Activated CD4-positive, alpha-beta T cell treated with anti-CD3 and anti-CD28 coated beads, Interleukin-2, amount 10 ng/mL, durations not matched to agents 7 days and 5 days (primary cell): ENCODE measurements at regions not wholly inside any gene's neighbourhood (a gene's known extent, or its start where the extent isn't known, plus 50 kb on each side); places are given as distances from the start of the nearest gene placed in this dataset.

Experiments
- CTCF ChIA-PET: fragments of 350-600 bp; sonication (Branson Sonifier 250); formaldehyde crosslinking; loops from one replicate; lab custom pipeline; 2021; ENCODE audit warnings: antibody characterized with exemption; lab: Charles Lee
- POLR2A ChIA-PET: fragments of 350-600 bp; sonication (Branson Sonifier 250); formaldehyde crosslinking; loops from one replicate; lab custom pipeline; 2021; ENCODE audit warnings: antibody characterized with exemption; lab: Charles Lee
- DNase-seq: peaks from one replicate; pipeline ENCODE4 v3.0.0-alpha.2; 2020
- H3K27ac Mint-ChIP-seq: one replicate; pipeline ENCODE4 v1.8.0; 2021; ENCODE audit warnings: mild to moderate bottlenecking, moderate library complexity, mixed read lengths
- H3K27me3 Mint-ChIP-seq: one replicate; pipeline ENCODE4 v1.8.0; 2021; ENCODE audit warnings: mixed read lengths
- H3K36me3 Mint-ChIP-seq: one replicate; pipeline ENCODE4 v1.8.0; 2021; ENCODE audit warnings: low read depth, mixed read lengths
- H3K4me1 Mint-ChIP-seq: one replicate; pipeline ENCODE4 v1.8.0; 2021; ENCODE audit warnings: mixed read lengths
- H3K4me3 Mint-ChIP-seq: one replicate; pipeline ENCODE4 v1.8.0; 2021; ENCODE audit warnings: mild to moderate bottlenecking, moderate library complexity, mixed read lengths
- H3K9me3 Mint-ChIP-seq: one replicate; pipeline ENCODE4 v1.8.0; 2021; ENCODE audit warnings: mixed read lengths

DNA sequence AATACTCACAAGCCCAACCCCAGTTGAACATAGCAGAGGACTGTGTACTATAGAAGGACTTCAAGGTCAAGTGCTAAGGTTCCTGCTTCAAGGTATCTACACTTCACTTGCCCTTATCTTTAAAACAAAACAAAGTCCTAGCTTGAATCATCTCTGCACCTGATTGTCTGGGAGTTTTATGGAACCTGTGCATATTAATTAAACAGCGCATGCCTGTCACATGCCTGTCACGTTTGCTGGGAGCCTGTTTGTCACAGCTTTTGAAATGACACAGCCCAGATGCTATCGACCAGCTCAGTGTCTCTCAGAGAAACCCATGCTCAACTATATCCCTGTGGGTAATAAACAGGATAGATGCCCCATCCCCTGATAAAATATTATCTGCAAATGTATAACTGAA lies 476.0 kb downstream of the ZSWIM6 start:
- Mint-ChIP-seq H3K4me3 (no peak overlapping the region), H3K9me3 (no peaks in the 10 kb centered on the region), H3K36me3 (no peaks in the 10 kb centered on the region), H3K27me3 (peaks cover 5% of the 10 kb centered on the region), H3K4me1 (no peaks in the 10 kb centered on the region), H3K27ac (no peak overlapping the region)
- DNase-seq = no peak
- POLR2A ChIA-PET = no interaction called here
- CTCF ChIA-PET = no interaction called here

DNA sequence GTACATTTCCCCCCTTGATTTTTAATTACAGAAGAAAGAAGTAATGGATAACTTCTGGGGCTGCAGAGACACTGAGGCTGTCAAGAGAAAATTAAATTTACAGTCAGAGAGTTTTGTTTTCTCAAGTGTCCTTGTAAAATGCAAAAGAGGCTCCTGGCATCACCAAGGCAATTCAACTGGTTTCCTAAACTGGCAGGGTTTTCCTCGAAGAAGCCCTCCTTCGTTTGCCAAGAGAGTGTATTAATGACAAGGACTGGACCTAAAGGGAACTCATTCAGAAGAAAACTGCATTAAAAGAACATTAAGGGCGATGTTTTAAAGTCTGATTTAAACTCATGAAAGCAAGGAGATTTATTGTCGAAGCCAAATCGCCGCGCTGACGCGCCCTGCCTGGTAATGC lies 476.9 kb downstream of the ZSWIM6 start:
- H3K4me3 Mint-ChIP-seq = no peak overlapping the region
- peaks cover 5% of the 10 kb centered on the region for H3K27me3 Mint-ChIP-seq
- ChIA-PET POLR2A (no interaction called here), CTCF (no interaction called here)
- DNase-seq = no peak
- H3K4me1 Mint-ChIP-seq = no peaks in the 10 kb centered on the region
- H3K36me3 Mint-ChIP-seq = no peaks in the 10 kb centered on the region
- H3K27ac Mint-ChIP-seq = no peak overlapping the region
- H3K9me3 Mint-ChIP-seq = no peaks in the 10 kb centered on the region

DNA sequence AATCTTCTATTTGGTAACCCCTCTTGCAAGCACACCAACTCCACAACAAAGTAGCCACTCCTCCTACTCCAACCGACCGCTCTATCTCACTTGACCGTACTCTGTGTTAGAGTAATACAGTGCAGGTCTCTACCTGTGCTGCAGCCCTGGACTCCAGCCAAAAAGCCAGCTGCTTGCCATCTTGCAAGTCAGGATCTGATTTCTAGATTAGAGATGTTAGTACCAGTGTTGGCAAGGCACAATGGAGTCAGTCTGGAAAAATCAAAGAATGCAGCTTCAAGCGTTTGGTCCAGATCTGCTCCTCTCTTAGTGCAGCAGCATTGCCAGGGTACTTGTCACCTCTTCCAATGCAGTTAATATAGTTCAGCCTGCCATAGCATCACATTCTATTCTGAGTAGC lies 477.6 kb downstream of the ZSWIM6 start:
- no peak overlapping the region for H3K4me3 Mint-ChIP-seq
- no peak for DNase-seq
- ChIA-PET CTCF (no interaction called here), POLR2A (no interaction called here)
- H3K27ac Mint-ChIP-seq = no peak overlapping the region
- no peaks in the 10 kb centered on the region for H3K9me3 Mint-ChIP-seq
- H3K4me1 Mint-ChIP-seq = no peaks in the 10 kb centered on the region
- H3K36me3 Mint-ChIP-seq = no peaks in the 10 kb centered on the region
- H3K27me3 Mint-ChIP-seq = peaks cover 5% of the 10 kb centered on the region

DNA sequence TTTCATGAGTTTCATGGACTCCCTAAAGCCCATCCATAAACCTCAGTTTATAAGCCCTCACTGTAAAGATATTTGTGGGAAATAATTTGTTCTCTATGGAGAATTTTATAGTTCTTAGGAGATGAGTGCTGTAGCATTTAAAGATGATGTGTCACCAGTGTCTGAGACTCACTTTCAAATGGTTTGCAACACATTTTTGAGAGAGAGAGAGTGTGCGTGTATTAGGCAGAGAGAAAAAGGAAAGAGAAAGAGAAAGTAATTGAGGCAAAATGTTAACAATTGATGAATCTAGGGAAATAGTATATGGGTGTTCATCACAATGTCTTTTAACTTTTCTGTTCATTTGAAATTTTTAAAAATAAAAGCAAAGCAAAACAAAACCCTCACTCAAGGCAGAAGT lies 479.0 kb downstream of the ZSWIM6 start:
- CTCF ChIA-PET = no interaction called here
- POLR2A ChIA-PET = no interaction called here
- DNase-seq = no peak
- Mint-ChIP-seq H3K27ac (no peak overlapping the region), H3K27me3 (peaks cover 5% of the 10 kb centered on the region), H3K4me3 (no peak overlapping the region), H3K36me3 (no peaks in the 10 kb centered on the region), H3K4me1 (no peaks in the 10 kb centered on the region), H3K9me3 (no peaks in the 10 kb centered on the region)

DNA sequence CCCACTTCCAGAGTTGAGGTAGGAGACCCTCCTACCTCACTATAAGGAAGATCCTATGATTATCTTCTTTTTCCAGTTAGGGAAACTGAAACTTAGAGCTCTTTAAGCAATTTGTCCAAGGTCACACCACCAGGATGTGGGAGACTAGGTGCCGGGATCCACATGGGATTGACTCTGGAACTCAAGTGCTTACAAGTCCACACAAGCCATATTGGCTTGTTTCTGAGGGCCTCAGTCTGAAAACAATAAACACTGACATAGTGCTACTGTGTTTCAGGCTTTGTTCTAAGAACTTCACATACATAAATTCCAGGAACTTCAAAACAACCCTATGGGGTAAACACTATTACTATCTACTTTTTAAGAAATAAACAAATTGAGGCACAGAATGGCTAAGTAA lies 481.3 kb downstream of the ZSWIM6 start:
- DNase-seq = no peak
- peaks cover 5% of the 10 kb centered on the region for H3K27me3 Mint-ChIP-seq
- no peaks in the 10 kb centered on the region for H3K9me3 Mint-ChIP-seq
- no peaks in the 10 kb centered on the region for H3K36me3 Mint-ChIP-seq
- ChIA-PET CTCF (no interaction called here), POLR2A (no interaction called here)
- no peak overlapping the region for H3K4me3 Mint-ChIP-seq
- no peaks in the 10 kb centered on the region for H3K4me1 Mint-ChIP-seq
- H3K27ac Mint-ChIP-seq = no peak overlapping the region

DNA sequence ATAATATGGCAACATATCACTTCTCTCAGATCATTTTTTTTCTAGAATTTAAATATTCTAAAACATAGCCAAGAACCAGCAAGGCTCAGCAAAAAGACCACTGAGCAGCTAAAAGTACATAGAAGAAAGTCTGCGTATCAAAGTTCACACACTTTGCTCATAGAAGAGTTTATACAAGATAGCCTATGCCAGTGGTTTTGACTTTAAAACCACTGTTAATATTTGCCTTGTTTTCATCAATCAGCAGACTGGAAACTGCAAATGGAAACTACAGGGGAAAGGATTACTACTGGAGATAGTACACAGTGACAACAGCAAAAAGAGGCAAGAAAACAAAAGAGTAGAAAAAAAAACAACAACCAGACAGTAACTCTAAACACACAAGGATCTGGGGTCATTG lies 483.3 kb downstream of the ZSWIM6 start:
- Mint-ChIP-seq H3K27me3 (peaks cover 7% of the 10 kb centered on the region), H3K4me3 (no peak overlapping the region), H3K36me3 (no peaks in the 10 kb centered on the region), H3K9me3 (no peaks in the 10 kb centered on the region), H3K4me1 (no peaks in the 10 kb centered on the region), H3K27ac (no peak overlapping the region)
- POLR2A ChIA-PET = no interaction called here
- no peak for DNase-seq
- CTCF ChIA-PET = no interaction called here

DNA sequence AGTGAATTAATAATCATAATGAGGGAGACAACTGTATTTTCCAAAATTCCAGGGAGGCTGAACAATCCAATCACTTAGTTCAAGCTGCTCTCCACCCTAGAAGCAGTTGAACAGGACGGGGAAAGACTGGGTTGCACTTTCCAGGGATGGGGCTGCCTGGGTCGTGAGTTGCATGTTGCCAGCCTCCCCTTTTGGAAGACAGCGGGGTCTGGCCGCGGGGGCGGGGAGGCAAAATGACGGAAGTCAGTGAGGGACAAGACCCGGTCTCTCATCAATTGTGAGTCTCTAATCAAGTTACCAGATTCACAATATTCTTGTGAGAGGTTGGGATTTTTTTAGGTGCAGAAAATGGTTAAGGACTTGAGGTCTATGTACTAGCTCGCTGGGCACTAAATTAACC lies 484.1 kb downstream of the ZSWIM6 start:
- Mint-ChIP-seq H3K9me3 (no peaks in the 10 kb centered on the region), H3K36me3 (no peaks in the 10 kb centered on the region), H3K4me3 (no peak overlapping the region), H3K4me1 (no peaks in the 10 kb centered on the region), H3K27ac (no peak overlapping the region), H3K27me3 (peaks cover 7% of the 10 kb centered on the region)
- CTCF ChIA-PET = no interaction called here
- no peak for DNase-seq
- POLR2A ChIA-PET = no interaction called here

DNA sequence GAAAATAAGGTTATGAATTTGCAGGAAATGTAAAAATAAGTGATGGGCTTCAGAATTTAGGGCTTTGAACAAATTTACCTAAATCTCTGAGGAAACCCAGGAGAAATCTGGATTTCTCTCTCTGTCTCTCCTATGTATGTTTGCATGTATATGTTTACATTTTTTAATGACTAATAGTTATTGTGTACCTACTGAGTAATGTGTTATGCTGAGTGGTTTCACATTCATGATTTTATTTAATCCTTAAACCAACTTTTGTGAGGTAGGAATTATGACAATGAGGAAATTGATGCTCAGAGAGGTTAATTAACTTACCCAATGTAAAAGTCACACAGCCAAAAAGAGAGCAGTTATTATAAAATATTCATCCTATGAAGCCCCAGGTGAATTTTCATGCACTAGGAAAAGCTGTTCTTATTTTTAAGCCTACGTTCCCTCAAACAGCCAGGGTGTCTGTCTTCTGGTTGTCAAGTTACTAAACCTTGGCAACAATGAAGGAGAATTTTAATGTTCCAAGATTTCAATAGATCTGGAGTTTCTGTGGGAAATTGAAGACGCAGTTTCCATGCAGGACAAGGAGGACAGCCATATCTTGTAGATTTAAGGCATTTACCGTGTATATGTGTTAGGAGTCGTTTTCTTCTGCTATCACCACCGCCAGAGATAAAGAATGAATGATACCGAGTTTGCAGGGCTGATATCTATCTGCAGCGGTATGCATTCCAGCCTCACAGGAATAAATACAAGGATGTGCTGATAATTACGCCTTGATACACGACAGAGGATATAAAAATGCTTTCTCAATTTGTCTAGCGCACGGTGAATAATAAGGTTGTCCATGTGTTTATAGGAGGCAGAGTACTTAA lies 484.8 kb downstream of the ZSWIM6 start:
- DNase-seq = no peak
- no peaks in the 10 kb centered on the region for H3K9me3 Mint-ChIP-seq
- no peaks in the 10 kb centered on the region for H3K4me1 Mint-ChIP-seq
- no peaks in the 10 kb centered on the region for H3K36me3 Mint-ChIP-seq
- H3K27ac Mint-ChIP-seq = no peak overlapping the region
- H3K4me3 Mint-ChIP-seq = no peak overlapping the region
- POLR2A ChIA-PET = no interaction called here
- H3K27me3 Mint-ChIP-seq = peaks cover 2% of the 10 kb centered on the region
- CTCF ChIA-PET = no interaction called here

DNA sequence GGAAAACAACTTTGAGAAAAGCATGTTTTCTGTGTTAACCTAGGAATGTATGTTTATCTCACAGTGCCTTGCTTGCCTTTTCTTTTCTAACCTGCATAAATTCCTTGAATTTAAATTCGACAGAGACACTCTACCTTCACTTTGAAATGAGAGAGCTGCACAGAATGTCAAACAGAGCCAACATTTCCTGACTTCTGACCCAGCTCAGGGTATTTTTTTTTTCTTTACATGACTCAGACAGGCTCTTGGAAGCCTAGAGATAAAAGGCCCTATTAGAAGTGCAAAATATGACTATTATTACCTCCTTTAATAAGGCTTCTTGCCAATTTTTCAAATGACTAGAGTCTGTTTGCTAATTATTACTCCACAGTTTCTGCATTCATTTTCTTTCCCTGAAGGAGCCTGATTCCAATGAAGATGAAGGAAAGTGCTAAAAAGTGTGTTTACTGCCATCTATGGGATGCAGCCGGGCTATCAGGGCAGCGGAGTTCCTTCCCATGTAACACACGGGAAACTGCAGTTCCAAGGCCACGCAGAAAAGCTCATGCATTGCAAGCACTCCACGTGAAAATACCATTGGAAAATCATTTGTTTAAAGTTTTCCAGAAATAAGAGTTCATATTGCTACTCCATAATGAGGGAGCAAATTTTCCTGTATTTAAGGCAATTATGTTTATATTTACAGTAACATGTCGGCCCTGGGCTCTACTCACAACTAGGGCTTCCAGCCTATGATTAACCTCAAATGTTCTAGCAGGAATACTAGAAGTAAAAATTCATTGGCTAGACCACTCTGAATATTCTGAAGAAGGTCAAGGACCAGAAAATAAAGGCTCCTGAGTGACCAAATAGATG lies 485.6 kb downstream of the ZSWIM6 start:
- Mint-ChIP-seq H3K9me3 (no peaks in the 10 kb centered on the region), H3K4me3 (no peak overlapping the region), H3K4me1 (no peaks in the 10 kb centered on the region), H3K27me3 (peaks cover 2% of the 10 kb centered on the region), H3K36me3 (no peaks in the 10 kb centered on the region), H3K27ac (no peak overlapping the region)
- ChIA-PET POLR2A (no interaction called here), CTCF (no interaction called here)
- DNase-seq = no peak

DNA sequence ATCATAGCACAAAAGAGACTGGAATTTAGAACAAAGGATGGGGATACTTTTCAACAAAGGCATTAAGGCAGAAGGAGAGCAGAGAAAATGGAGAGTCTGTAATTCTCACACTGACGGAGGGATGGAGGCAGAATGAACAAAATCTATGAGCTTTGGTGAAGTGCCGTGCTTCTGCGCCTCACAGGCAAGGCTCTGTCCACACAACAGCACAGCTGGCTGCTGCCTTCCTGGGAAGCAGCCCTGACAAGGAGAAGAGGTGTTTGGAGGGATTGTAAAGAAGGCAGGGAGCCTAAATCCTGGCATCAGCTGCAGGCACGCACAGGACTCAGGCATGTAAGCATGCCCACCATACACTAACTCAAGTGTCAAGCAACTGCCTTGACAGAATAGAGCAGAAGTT lies 485.2 kb upstream of the KIF2A start:
- peaks cover 2% of the 10 kb centered on the region for H3K27me3 Mint-ChIP-seq
- no peaks in the 10 kb centered on the region for H3K9me3 Mint-ChIP-seq
- no peaks in the 10 kb centered on the region for H3K4me1 Mint-ChIP-seq
- no peak overlapping the region for H3K4me3 Mint-ChIP-seq
- no peak overlapping the region for H3K27ac Mint-ChIP-seq
- H3K36me3 Mint-ChIP-seq = no peaks in the 10 kb centered on the region
- DNase-seq = no peak
- CTCF ChIA-PET = no interaction called here
- POLR2A ChIA-PET = interaction anchor here (0.7 kb wide), 1 partner anchor 874 kb away, joined by 3 read pairs; no protein-coding TSS in a partner anchor

DNA sequence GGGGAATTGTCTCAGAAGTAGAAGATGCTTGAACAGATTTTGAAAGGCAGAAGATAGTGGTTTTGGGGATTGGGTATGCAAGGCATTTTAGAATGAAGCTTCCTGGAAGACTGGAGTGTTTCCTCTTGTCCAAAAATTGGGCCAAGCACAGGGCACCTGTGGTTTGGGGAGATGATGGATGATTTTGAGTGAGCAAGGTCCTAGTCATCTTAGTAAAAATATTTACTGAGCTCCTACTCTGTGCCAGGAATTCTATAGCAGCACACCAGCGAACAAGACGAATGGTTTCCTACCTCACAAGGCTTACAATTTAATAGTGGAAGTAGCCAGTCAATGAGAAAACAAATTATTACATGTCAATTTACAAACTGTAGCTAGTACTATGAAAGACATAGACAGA lies 484.4 kb upstream of the KIF2A start:
- POLR2A ChIA-PET = interaction anchor here (0.7 kb wide), 1 partner anchor 875 kb away, joined by 3 read pairs; no protein-coding TSS in a partner anchor
- no peak overlapping the region for H3K27ac Mint-ChIP-seq
- CTCF ChIA-PET = interaction anchor here (0.7 kb wide), 1 partner anchor 307 kb away, joined by 3 read pairs; no protein-coding TSS in a partner anchor
- no peaks in the 10 kb centered on the region for H3K9me3 Mint-ChIP-seq
- H3K4me1 Mint-ChIP-seq = no peaks in the 10 kb centered on the region
- peaks cover 2% of the 10 kb centered on the region for H3K27me3 Mint-ChIP-seq
- H3K4me3 Mint-ChIP-seq = no peak overlapping the region
- DNase-seq = no peak
- no peaks in the 10 kb centered on the region for H3K36me3 Mint-ChIP-seq

DNA sequence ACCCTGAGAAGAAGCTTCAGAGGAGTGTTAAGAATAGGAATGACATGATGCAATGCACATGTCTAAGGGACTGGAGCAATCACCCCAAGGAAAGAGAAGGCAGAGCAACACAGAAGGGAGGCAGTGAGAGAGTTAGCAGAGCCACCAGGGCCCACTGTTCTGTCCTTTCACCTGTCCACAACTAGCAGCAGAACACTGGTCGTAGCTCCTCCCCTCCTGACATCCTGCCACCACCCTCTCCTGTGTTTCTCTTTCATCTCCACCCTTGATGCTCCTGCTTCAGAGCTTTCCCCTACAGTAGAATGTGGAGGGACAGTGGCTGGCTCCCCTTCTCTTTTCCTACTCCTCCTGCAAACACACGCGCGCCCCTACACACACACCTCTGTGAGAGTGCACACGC lies 483.4 kb upstream of the KIF2A start:
- no peaks in the 10 kb centered on the region for H3K36me3 Mint-ChIP-seq
- H3K9me3 Mint-ChIP-seq = no peaks in the 10 kb centered on the region
- ChIA-PET POLR2A (no interaction called here), CTCF (interaction anchor here (0.8 kb wide), 1 partner anchor 11 kb away, joined by 3 read pairs; no protein-coding TSS in a partner anchor)
- H3K27ac Mint-ChIP-seq = no peak overlapping the region
- no peaks in the 10 kb centered on the region for H3K4me1 Mint-ChIP-seq
- H3K4me3 Mint-ChIP-seq = no peak overlapping the region
- no peak for DNase-seq
- H3K27me3 Mint-ChIP-seq = peaks cover 2% of the 10 kb centered on the region

DNA sequence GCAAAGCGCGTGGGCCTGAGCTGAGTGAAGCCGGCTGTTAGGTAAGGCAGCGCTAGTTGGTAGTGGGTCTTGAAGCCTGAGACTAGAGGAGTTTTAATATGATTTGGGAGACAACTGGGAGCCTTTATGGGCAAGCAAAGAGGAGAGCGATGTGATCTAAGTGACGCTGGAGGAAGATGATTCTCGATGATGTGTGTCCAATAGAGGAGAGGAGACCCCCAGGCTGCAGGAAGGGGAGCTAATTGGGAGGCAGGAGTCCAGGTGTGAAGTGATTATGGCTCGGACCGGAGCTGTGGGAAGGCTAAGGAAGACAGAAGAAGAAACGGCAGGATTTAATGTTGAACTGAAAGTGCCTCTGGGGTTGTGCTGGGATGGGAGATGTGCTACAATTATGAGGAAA lies 482.9 kb upstream of the KIF2A start:
- H3K36me3 Mint-ChIP-seq = no peaks in the 10 kb centered on the region
- no peak overlapping the region for H3K4me3 Mint-ChIP-seq
- DNase-seq = no peak
- POLR2A ChIA-PET = no interaction called here
- no peak overlapping the region for H3K27ac Mint-ChIP-seq
- CTCF ChIA-PET = interaction anchor here (0.8 kb wide), 1 partner anchor 10 kb away, joined by 3 read pairs; no protein-coding TSS in a partner anchor
- no peaks in the 10 kb centered on the region for H3K9me3 Mint-ChIP-seq
- peaks cover 2% of the 10 kb centered on the region for H3K27me3 Mint-ChIP-seq
- H3K4me1 Mint-ChIP-seq = no peaks in the 10 kb centered on the region
